ENCODE measurements at regions not wholly inside any gene's neighbourhood (a gene's known extent, or its start where the extent isn't known, plus 50 kb on each side); places are given as distances from the start of the nearest gene placed in this dataset.

DNA sequence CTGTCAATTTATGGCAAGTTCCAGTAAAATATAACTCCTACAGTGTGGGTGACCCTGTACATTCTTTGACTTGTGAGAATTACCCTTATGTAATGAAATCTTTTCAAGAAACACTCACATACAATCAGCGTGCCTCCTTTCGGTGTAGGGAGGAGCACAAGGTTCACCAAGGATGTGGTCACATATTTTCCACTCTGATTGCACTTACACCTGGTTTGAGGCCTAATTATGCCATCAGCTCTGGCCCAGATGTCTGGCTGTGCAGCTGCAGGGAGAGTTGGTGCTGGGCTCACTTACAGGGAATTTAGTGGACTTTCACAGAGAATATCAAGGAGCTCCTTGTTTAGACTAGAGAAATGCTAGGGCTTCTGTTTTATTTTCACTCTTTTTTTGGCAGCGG lies 146.0 kb upstream of the STEAP4 start:
- TF ChIP-seq, protein P1, sequence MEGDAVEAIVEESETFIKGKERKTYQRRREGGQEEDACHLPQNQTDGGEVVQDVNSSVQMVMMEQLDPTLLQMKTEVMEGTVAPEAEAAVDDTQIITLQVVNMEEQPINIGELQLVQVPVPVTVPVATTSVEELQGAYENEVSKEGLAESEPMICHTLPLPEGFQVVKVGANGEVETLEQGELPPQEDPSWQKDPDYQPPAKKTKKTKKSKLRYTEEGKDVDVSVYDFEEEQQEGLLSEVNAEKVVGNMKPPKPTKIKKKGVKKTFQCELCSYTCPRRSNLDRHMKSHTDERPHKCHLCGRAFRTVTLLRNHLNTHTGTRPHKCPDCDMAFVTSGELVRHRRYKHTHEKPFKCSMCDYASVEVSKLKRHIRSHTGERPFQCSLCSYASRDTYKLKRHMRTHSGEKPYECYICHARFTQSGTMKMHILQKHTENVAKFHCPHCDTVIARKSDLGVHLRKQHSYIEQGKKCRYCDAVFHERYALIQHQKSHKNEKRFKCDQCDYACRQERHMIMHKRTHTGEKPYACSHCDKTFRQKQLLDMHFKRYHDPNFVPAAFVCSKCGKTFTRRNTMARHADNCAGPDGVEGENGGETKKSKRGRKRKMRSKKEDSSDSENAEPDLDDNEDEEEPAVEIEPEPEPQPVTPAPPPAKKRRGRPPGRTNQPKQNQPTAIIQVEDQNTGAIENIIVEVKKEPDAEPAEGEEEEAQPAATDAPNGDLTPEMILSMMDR (IDR thresholded peaks at IDR 0.05; ENCODE audit: control extremely low read depth in 1 of 3, insufficient read depth in 1 of 3, low read depth in 1 of 3, low read length in 3 of 3): no peak
- TF ChIP-seq TAF1 (IDR thresholded peaks at IDR 0.05; ENCODE audit: low read depth, low read length) (no peak), POLR2A (IDR thresholded peaks at IDR 0.05; ENCODE audit: control extremely low read depth in 1 of 2, low read depth in 2 of 2, low read length in 2 of 2) (no peak), RAD21 (IDR thresholded peaks at IDR 0.05 in 1 of 2, conservative IDR thresholded peaks at IDR 0.05 in 1 of 2; ENCODE audit: low read depth in 2 of 2, low read length in 2 of 2) (no peak), POLR2AphosphoS5 (IDR thresholded peaks at IDR 0.05; ENCODE audit: low read depth, low read length) (no peak), FOSL1 (IDR thresholded peaks at IDR 0.05; ENCODE audit: insufficient read depth, low read depth, low read length) (no peak), SP4 (IDR thresholded peaks at IDR 0.05; ENCODE audit: low read length) (no peak), SUZ12 (IDR thresholded peaks at IDR 0.05; ENCODE audit: low read length) (no peak)
- TF ChIP-seq, protein P2, sequence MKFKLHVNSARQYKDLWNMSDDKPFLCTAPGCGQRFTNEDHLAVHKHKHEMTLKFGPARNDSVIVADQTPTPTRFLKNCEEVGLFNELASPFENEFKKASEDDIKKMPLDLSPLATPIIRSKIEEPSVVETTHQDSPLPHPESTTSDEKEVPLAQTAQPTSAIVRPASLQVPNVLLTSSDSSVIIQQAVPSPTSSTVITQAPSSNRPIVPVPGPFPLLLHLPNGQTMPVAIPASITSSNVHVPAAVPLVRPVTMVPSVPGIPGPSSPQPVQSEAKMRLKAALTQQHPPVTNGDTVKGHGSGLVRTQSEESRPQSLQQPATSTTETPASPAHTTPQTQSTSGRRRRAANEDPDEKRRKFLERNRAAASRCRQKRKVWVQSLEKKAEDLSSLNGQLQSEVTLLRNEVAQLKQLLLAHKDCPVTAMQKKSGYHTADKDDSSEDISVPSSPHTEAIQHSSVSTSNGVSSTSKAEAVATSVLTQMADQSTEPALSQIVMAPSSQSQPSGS (IDR thresholded peaks at IDR 0.05; ENCODE audit: low read length): no peak
- TF ChIP-seq, protein P3, sequence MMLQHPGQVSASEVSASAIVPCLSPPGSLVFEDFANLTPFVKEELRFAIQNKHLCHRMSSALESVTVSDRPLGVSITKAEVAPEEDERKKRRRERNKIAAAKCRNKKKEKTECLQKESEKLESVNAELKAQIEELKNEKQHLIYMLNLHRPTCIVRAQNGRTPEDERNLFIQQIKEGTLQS (IDR thresholded peaks at IDR 0.05; ENCODE audit: insufficient read depth, low read depth, low read length): no peak
